ENCODE measurements at regions not wholly inside any gene's neighbourhood (a gene's known extent, or its start where the extent isn't known, plus 50 kb on each side); places are given as distances from the start of the nearest gene placed in this dataset.

DNA sequence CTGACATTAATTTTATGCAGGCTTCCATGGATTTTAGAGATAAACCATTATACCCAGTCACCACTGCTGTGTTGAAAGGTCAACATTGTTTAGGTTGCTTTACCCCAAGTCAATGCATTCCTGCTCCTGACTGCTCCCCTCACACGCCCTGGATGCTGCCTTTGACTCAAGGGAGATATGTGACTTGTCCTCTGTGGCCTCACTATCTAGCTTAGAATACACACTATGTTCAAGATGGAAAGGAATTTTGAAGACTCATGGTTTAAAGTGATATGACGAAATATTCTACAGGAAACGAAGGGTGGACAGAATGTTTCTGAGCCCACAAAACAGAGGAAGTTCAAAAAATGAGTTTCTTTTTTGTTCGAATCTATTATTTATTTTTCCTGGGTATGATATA, 170.4 kb upstream of the NR5A2 start:
- no peaks in the 10 kb centered on the region for H3K27me3 Mint-ChIP-seq (ENCODE audit: insufficient read depth, low read depth)
- Histone ChIP-seq H3K9me3 (ENCODE audit: low read depth) (no peaks in the 10 kb centered on the region), H3K27me3 (no peaks in the 10 kb centered on the region), H3K79me2 (ENCODE audit: low read depth) (no peaks in the 10 kb centered on the region), H3K36me3 (no peaks in the 10 kb centered on the region), H3F3A (ENCODE audit: low read depth) (no peaks in the 10 kb centered on the region), H3K4me1 (no peaks in the 10 kb centered on the region), H3K9ac (no peak overlapping the region), H4K20me1 (ENCODE audit: low read depth) (no peaks in the 10 kb centered on the region), H3K27ac (no peak overlapping the region), H2AFZ (replicated peaks) (no peak overlapping the region), H3K4me3 (no peak overlapping the region), H3K4me2 (no peak overlapping the region)
- TF ChIP-seq, protein P1, sequence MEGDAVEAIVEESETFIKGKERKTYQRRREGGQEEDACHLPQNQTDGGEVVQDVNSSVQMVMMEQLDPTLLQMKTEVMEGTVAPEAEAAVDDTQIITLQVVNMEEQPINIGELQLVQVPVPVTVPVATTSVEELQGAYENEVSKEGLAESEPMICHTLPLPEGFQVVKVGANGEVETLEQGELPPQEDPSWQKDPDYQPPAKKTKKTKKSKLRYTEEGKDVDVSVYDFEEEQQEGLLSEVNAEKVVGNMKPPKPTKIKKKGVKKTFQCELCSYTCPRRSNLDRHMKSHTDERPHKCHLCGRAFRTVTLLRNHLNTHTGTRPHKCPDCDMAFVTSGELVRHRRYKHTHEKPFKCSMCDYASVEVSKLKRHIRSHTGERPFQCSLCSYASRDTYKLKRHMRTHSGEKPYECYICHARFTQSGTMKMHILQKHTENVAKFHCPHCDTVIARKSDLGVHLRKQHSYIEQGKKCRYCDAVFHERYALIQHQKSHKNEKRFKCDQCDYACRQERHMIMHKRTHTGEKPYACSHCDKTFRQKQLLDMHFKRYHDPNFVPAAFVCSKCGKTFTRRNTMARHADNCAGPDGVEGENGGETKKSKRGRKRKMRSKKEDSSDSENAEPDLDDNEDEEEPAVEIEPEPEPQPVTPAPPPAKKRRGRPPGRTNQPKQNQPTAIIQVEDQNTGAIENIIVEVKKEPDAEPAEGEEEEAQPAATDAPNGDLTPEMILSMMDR (IDR thresholded peaks at IDR 0.05): no peak
- no peak for TF ChIP-seq EZH2 (IDR thresholded peaks at IDR 0.05)
- TF ChIP-seq EZH2phosphoT487 (IDR thresholded peaks at IDR 0.05): no peak
- peaks cover 4% of the 10 kb centered on the region for H3K4me1 Mint-ChIP-seq
- no peak overlapping the region for H3K4me3 Mint-ChIP-seq
- H3K27ac Mint-ChIP-seq: no peak overlapping the region
- H3K9me3 Mint-ChIP-seq: no peaks in the 10 kb centered on the region
- H3K36me3 Mint-ChIP-seq: no peaks in the 10 kb centered on the region
- no peak for DNase-seq (ENCODE audit: low spot score)

DNA sequence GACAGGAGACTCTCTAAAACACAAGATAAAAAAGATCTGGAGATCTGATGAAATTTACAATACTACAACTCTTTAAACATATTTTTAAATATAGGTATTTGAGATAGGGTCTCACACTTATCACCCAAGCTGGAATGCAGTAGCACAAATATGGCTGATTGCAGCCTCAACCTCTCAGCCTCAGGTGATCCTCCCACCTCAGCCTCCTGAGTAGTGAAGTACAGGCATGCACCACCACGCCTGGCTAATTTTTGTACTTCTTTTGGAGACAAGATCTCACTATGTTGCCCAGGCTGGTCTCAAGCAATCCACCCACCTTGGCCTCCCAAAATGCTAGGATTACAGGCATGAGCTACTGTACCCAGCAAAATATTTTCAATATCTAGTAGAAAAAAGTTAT, 170.0 kb upstream of the NR5A2 start:
- no peak for DNase-seq (ENCODE audit: low spot score)
- no peak overlapping the region for H3K27ac ChIP-seq
- H3K4me2 ChIP-seq: no peak overlapping the region
- TF ChIP-seq, protein P1 (IDR thresholded peaks at IDR 0.05): no peak
- TF ChIP-seq EZH2phosphoT487 (IDR thresholded peaks at IDR 0.05) (no peak), EZH2 (IDR thresholded peaks at IDR 0.05) (no peak)
- Mint-ChIP-seq H3K27me3 (ENCODE audit: insufficient read depth, low read depth) (no peaks in the 10 kb centered on the region), H3K36me3 (no peaks in the 10 kb centered on the region), H3K9me3 (no peaks in the 10 kb centered on the region), H3K4me3 (no peak overlapping the region), H3K4me1 (peaks cover 4% of the 10 kb centered on the region), H3K27ac (no peak overlapping the region)
- H4K20me1 ChIP-seq (ENCODE audit: low read depth): no peaks in the 10 kb centered on the region
- H3K4me1 ChIP-seq: no peaks in the 10 kb centered on the region
- H2AFZ ChIP-seq (replicated peaks): no peak overlapping the region
- H3K4me3 ChIP-seq: no peak overlapping the region
- no peaks in the 10 kb centered on the region for H3K36me3 ChIP-seq
- H3F3A ChIP-seq (ENCODE audit: low read depth): no peaks in the 10 kb centered on the region
- H3K79me2 ChIP-seq (ENCODE audit: low read depth): no peaks in the 10 kb centered on the region
- no peak overlapping the region for H3K9ac ChIP-seq
- H3K27me3 ChIP-seq: no peaks in the 10 kb centered on the region
- no peaks in the 10 kb centered on the region for H3K9me3 ChIP-seq (ENCODE audit: low read depth)

GRCh38 chr1:199858171-199858570, 169.3 kb upstream of the NR5A2 start:
- no peak overlapping the region for H3K4me3 ChIP-seq
- H3K27me3 Mint-ChIP-seq (ENCODE audit: insufficient read depth, low read depth): no peaks in the 10 kb centered on the region
- H3K4me2 ChIP-seq: no peak overlapping the region
- H3K9me3 Mint-ChIP-seq: no peaks in the 10 kb centered on the region
- no peak overlapping the region for H2AFZ ChIP-seq (replicated peaks)
- no peak overlapping the region for H3K4me3 Mint-ChIP-seq
- TF ChIP-seq, protein P1 (IDR thresholded peaks at IDR 0.05): no peak
- TF ChIP-seq EZH2phosphoT487 (IDR thresholded peaks at IDR 0.05): no peak
- TF ChIP-seq EZH2 (IDR thresholded peaks at IDR 0.05): no peak
- no peak overlapping the region for H3K27ac ChIP-seq
- no peaks in the 10 kb centered on the region for H3K36me3 Mint-ChIP-seq
- H3K27ac Mint-ChIP-seq: no peak overlapping the region
- peaks cover 4% of the 10 kb centered on the region for H3K4me1 Mint-ChIP-seq
- H4K20me1 ChIP-seq (ENCODE audit: low read depth): no peaks in the 10 kb centered on the region
- no peak for DNase-seq (ENCODE audit: low spot score)
- H3F3A ChIP-seq (ENCODE audit: low read depth): no peaks in the 10 kb centered on the region
- no peaks in the 10 kb centered on the region for H3K4me1 ChIP-seq
- H3K27me3 ChIP-seq: no peaks in the 10 kb centered on the region
- no peaks in the 10 kb centered on the region for H3K9me3 ChIP-seq (ENCODE audit: low read depth)
- H3K79me2 ChIP-seq (ENCODE audit: low read depth): no peaks in the 10 kb centered on the region
- no peaks in the 10 kb centered on the region for H3K36me3 ChIP-seq
- no peak overlapping the region for H3K9ac ChIP-seq

GRCh38 chr1:199858856-199859255, 168.7 kb upstream of the NR5A2 start:
- no peaks in the 10 kb centered on the region for H3K27me3 Mint-ChIP-seq (ENCODE audit: insufficient read depth, low read depth)
- no peak overlapping the region for H3K4me3 ChIP-seq
- H3K9me3 Mint-ChIP-seq: no peaks in the 10 kb centered on the region
- no peak overlapping the region for H3K4me2 ChIP-seq
- H3K27me3 ChIP-seq: no peaks in the 10 kb centered on the region
- H3K36me3 ChIP-seq: no peaks in the 10 kb centered on the region
- DNase-seq (ENCODE audit: low spot score): no peak
- no peak overlapping the region for H3K27ac Mint-ChIP-seq
- H3K27ac ChIP-seq: no peak overlapping the region
- no peak overlapping the region for H2AFZ ChIP-seq (replicated peaks)
- H4K20me1 ChIP-seq (ENCODE audit: low read depth): no peaks in the 10 kb centered on the region
- H3K79me2 ChIP-seq (ENCODE audit: low read depth): no peaks in the 10 kb centered on the region
- no peaks in the 10 kb centered on the region for H3K9me3 ChIP-seq (ENCODE audit: low read depth)
- no peak overlapping the region for H3K4me3 Mint-ChIP-seq
- H3K4me1 ChIP-seq: no peaks in the 10 kb centered on the region
- H3K4me1 Mint-ChIP-seq: peaks cover 4% of the 10 kb centered on the region
- no peaks in the 10 kb centered on the region for H3K36me3 Mint-ChIP-seq
- TF ChIP-seq, protein P1 (IDR thresholded peaks at IDR 0.05): no peak
- TF ChIP-seq EZH2phosphoT487 (IDR thresholded peaks at IDR 0.05) (no peak), EZH2 (IDR thresholded peaks at IDR 0.05) (no peak)
- H3F3A ChIP-seq (ENCODE audit: low read depth): no peaks in the 10 kb centered on the region
- H3K9ac ChIP-seq: no peak overlapping the region

Measured in neural progenitor cell (in vitro differentiated cells).